ENCODE measurements at regions not wholly inside any gene's neighbourhood (a gene's known extent, or its start where the extent isn't known, plus 50 kb on each side); places are given as distances from the start of the nearest gene placed in this dataset.
"Not testable (repeated sequence)": the region's sequence is repeated elsewhere in the genome, so short reads cannot be mapped to it uniquely, and the experiment has no call there.

DNA sequence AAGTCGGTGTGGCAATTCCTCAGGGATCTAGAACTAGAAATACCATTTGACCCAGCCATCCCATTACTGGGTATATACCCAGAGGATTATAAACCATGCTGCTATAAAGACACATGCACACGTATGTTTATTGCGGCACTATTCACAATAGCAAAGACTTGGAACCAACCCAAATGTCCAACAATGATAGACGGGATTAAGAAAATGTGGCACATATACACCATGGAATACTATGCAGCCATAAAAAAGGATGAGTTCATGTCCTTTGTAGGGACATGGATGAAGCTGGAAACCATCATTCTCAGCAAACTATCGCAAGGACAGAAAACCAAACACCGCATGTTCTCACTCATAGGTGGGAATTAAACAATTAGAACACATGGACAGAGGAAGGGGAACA, 80.6 kb upstream of the ST3GAL5 start:
- DNase-seq (ENCODE audit: low spot score); H2AFZ ChIP-seq; H4K20me1 ChIP-seq (replicated peaks; ENCODE audit: insufficient read depth); H3F3A ChIP-seq (replicated peaks; ENCODE audit: low read depth); H3K4me2 ChIP-seq; H3K4me3 ChIP-seq; H3K79me2 ChIP-seq (replicated peaks; ENCODE audit: insufficient read depth); H3K27ac ChIP-seq (ENCODE audit: low read depth); H3K27ac Mint-ChIP-seq; H3K4me1 ChIP-seq (ENCODE audit: insufficient read depth); H3K27me3 ChIP-seq (ENCODE audit: insufficient read depth); H3K9me2 ChIP-seq (ENCODE audit: insufficient read depth); H3K4me1 Mint-ChIP-seq; H3K36me3 Mint-ChIP-seq (ENCODE audit: low read depth); H3K4me3 Mint-ChIP-seq; H3K36me3 ChIP-seq (ENCODE audit: insufficient read depth); H3K27me3 Mint-ChIP-seq (ENCODE audit: insufficient read depth, low read depth, poor library complexity); ATAC-seq: not testable (repeated sequence)
- H3K9me3 Mint-ChIP-seq = peaks cover 40% of the 10 kb centered on the region

DNA sequence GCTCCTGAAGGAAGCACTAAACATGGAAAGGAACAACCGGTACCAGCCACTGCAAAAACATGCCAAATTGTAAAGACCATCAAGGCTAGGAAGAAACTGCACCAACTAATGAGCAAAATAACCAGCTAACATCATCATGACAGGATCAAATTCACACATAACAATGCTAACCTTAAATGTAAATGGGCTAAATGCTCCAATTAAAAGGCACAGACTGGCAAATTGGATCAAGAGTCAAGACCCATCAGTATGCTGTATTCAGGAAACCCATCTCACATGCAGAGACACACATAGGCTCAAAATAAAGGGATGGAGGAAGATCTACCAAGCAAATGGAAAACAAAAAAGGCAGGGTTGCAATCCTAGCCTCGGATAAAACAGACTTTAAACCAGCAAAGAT, 77.0 kb upstream of the ST3GAL5 start:
- not testable (repeated sequence) for H3F3A ChIP-seq (replicated peaks; ENCODE audit: low read depth); H3K9me2 ChIP-seq (ENCODE audit: insufficient read depth); H3K4me1 Mint-ChIP-seq; H3K4me1 ChIP-seq (ENCODE audit: insufficient read depth); H3K27me3 ChIP-seq (ENCODE audit: insufficient read depth); ATAC-seq; H3K4me3 Mint-ChIP-seq; H3K4me2 ChIP-seq; H3K4me3 ChIP-seq; H4K20me1 ChIP-seq (replicated peaks; ENCODE audit: insufficient read depth); H3K27ac ChIP-seq (ENCODE audit: low read depth); H3K27me3 Mint-ChIP-seq (ENCODE audit: insufficient read depth, low read depth, poor library complexity); DNase-seq (ENCODE audit: low spot score); H3K79me2 ChIP-seq (replicated peaks; ENCODE audit: insufficient read depth); H3K36me3 ChIP-seq (ENCODE audit: insufficient read depth); H3K27ac Mint-ChIP-seq; H2AFZ ChIP-seq
- H3K36me3 Mint-ChIP-seq (ENCODE audit: low read depth) = peaks cover 27% of the 10 kb centered on the region
- H3K9me3 Mint-ChIP-seq = peaks cover 60% of the 10 kb centered on the region

DNA sequence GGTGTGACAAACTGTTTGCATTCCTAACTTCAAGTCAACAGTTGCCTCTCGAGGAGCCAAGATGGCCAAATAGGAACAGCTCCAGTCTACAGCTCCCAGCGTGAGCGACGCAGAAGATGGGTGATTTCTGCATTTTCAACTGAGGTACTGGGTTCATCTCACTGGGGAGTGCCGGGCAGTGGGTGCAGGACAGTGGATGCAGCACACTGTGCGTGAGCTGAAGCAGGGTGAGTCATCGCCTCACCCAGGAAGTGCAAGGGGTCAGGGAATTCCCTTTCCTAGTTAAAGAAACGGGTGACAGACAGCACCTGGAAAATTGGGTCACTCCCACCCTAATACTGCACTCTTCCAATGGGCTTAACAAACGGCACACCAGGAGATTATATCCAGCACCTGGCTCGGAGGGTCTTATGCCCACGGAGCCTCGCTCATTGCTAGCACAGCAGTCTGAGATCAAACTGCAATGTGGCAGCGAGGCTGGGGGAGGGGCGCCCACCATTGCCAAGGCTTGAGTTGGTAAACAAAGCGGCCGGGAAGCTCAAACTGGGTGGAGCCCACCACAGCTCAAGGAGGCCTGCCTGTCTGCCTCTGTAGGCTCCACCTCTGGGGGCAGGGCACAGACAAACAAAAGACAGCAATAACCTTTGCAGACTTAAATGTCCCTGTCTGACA, 75.1 kb upstream of the ST3GAL5 start:
- not testable (repeated sequence) for H3K4me1 ChIP-seq (ENCODE audit: insufficient read depth); H3K9me2 ChIP-seq (ENCODE audit: insufficient read depth); H3K4me3 ChIP-seq; ATAC-seq; H3K4me2 ChIP-seq; H3K4me1 Mint-ChIP-seq; H3F3A ChIP-seq (replicated peaks; ENCODE audit: low read depth); H4K20me1 ChIP-seq (replicated peaks; ENCODE audit: insufficient read depth); H2AFZ ChIP-seq; H3K27me3 ChIP-seq (ENCODE audit: insufficient read depth); H3K27ac ChIP-seq (ENCODE audit: low read depth); H3K79me2 ChIP-seq (replicated peaks; ENCODE audit: insufficient read depth); H3K27me3 Mint-ChIP-seq (ENCODE audit: insufficient read depth, low read depth, poor library complexity); H3K36me3 ChIP-seq (ENCODE audit: insufficient read depth); H3K27ac Mint-ChIP-seq; DNase-seq (ENCODE audit: low spot score); H3K4me3 Mint-ChIP-seq
- peaks cover 27% of the 10 kb centered on the region for H3K36me3 Mint-ChIP-seq (ENCODE audit: low read depth)
- H3K9me3 Mint-ChIP-seq = peaks cover 60% of the 10 kb centered on the region

DNA sequence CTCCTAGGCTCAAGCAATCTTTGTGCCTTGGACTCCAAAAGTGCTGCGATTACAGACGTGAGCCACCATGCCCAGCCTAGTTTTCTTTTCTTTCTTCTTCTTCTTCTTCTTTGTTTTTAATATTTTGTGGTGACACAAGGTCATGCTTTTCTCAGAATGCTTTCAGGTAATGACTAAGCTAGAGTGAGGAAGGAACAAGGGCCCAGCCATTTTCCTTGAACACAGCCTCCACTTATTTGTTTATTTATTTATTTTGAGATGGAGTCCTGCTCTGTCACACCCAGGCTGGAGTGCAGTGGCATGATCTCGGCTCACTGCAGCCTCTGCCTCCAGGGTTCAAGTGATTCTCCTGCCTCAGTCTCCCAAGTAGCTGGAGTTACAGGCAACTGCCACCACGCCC, 74.3 kb upstream of the ST3GAL5 start:
- no peak overlapping the region for H3K4me3 Mint-ChIP-seq
- no peak overlapping the region for H3K4me3 ChIP-seq
- H3K4me2 ChIP-seq = no peak overlapping the region
- H3K36me3 Mint-ChIP-seq (ENCODE audit: low read depth) = peaks cover 27% of the 10 kb centered on the region
- no peaks in the 10 kb centered on the region for H3K4me1 Mint-ChIP-seq
- no peaks in the 10 kb centered on the region for H3K4me1 ChIP-seq (ENCODE audit: insufficient read depth)
- peaks cover 5% of the 10 kb centered on the region for H3K27me3 Mint-ChIP-seq (ENCODE audit: insufficient read depth, low read depth, poor library complexity)
- H3K27ac Mint-ChIP-seq = no peak overlapping the region
- no peaks in the 10 kb centered on the region for H3K9me2 ChIP-seq (ENCODE audit: insufficient read depth)
- no peaks in the 10 kb centered on the region for H3F3A ChIP-seq (replicated peaks; ENCODE audit: low read depth)
- H3K27me3 ChIP-seq (ENCODE audit: insufficient read depth) = no peaks in the 10 kb centered on the region
- no peaks in the 10 kb centered on the region for H3K79me2 ChIP-seq (replicated peaks; ENCODE audit: insufficient read depth)
- H3K9me3 Mint-ChIP-seq = peaks cover 60% of the 10 kb centered on the region
- no peak for DNase-seq (ENCODE audit: low spot score)
- H2AFZ ChIP-seq = no peak overlapping the region
- no peaks in the 10 kb centered on the region for H4K20me1 ChIP-seq (replicated peaks; ENCODE audit: insufficient read depth)
- peaks cover 4% of the 10 kb centered on the region; the same call in 1 of the 2 replicates for H3K36me3 ChIP-seq (ENCODE audit: insufficient read depth)
- ATAC-seq = no peak
- no peak overlapping the region for H3K27ac ChIP-seq (ENCODE audit: low read depth)
- TF ChIP-seq, protein P1, sequence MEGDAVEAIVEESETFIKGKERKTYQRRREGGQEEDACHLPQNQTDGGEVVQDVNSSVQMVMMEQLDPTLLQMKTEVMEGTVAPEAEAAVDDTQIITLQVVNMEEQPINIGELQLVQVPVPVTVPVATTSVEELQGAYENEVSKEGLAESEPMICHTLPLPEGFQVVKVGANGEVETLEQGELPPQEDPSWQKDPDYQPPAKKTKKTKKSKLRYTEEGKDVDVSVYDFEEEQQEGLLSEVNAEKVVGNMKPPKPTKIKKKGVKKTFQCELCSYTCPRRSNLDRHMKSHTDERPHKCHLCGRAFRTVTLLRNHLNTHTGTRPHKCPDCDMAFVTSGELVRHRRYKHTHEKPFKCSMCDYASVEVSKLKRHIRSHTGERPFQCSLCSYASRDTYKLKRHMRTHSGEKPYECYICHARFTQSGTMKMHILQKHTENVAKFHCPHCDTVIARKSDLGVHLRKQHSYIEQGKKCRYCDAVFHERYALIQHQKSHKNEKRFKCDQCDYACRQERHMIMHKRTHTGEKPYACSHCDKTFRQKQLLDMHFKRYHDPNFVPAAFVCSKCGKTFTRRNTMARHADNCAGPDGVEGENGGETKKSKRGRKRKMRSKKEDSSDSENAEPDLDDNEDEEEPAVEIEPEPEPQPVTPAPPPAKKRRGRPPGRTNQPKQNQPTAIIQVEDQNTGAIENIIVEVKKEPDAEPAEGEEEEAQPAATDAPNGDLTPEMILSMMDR (conservative IDR thresholded peaks at IDR 0.05; ENCODE audit: low read depth in 2 of 2) = no peak
- TF ChIP-seq EZH2 (IDR thresholded peaks at IDR 0.05; ENCODE audit: low read depth, unreplicated experiment) (no peak), JUNB (IDR thresholded peaks at IDR 0.05; ENCODE audit: unreplicated experiment) (no peak), NANOG (IDR thresholded peaks at IDR 0.05; ENCODE audit: borderline replicate concordance) (no peak), EZH2phosphoT487 (IDR thresholded peaks at IDR 0.05; ENCODE audit: unreplicated experiment) (no peak), STAT1 (IDR thresholded peaks at IDR 0.05; ENCODE audit: unreplicated experiment) (no peak)
- TF ChIP-seq, protein P2, sequence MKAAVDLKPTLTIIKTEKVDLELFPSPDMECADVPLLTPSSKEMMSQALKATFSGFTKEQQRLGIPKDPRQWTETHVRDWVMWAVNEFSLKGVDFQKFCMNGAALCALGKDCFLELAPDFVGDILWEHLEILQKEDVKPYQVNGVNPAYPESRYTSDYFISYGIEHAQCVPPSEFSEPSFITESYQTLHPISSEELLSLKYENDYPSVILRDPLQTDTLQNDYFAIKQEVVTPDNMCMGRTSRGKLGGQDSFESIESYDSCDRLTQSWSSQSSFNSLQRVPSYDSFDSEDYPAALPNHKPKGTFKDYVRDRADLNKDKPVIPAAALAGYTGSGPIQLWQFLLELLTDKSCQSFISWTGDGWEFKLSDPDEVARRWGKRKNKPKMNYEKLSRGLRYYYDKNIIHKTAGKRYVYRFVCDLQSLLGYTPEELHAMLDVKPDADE (IDR thresholded peaks at IDR 0.05) = no peak
